Effector memory CD4-positive, alpha-beta T cell (primary cell): ENCODE measurements at regions not wholly inside any gene's neighbourhood (a gene's known extent, or its start where the extent isn't known, plus 50 kb on each side); places are given as distances from the start of the nearest gene placed in this dataset.

Source experiments
- DNase-seq, 3 donors: peaks; one replicate each; pipeline ENCODE4 v3.0.0-alpha.2; 2020
- H3K27ac ChIP-seq: 2 replicates; pipeline ENCODE4 v1.7.0; 2013; ENCODE audit warnings: mild to moderate bottlenecking, low read length, moderate library complexity; ENCODE audit not compliant: insufficient read depth, poor library complexity, severe bottlenecking
- H3K27me3 ChIP-seq: replicated peaks from 2 replicates; pipeline ENCODE4 v1.7.0; 2013; ENCODE audit warnings: mild to moderate bottlenecking, low read length; ENCODE audit not compliant: insufficient read depth, control insufficient read depth, poor library complexity, severe bottlenecking
- H3K36me3 ChIP-seq: 2 replicates; pipeline ENCODE4 v1.7.0; 2013; ENCODE audit warnings: mild to moderate bottlenecking, low read length, moderate library complexity; ENCODE audit not compliant: control insufficient read depth, insufficient read depth
- H3K4me1 ChIP-seq: 2 replicates; pipeline ENCODE4 v1.7.0; 2013; ENCODE audit warnings: low read length, mild to moderate bottlenecking; ENCODE audit not compliant: control insufficient read depth, insufficient read depth, poor library complexity, severe bottlenecking
- H3K4me3 ChIP-seq: 2 replicates; pipeline ENCODE4 v1.7.0; 2013; ENCODE audit warnings: low read length, low read depth, mild to moderate bottlenecking; ENCODE audit not compliant: insufficient read depth, poor library complexity, severe bottlenecking
- H3K9me3 ChIP-seq: 2 replicates; pipeline ENCODE4 v1.7.0; 2013; ENCODE audit warnings: mild to moderate bottlenecking, low read length, moderate library complexity; ENCODE audit not compliant: control insufficient read depth

GRCh38 chr5:136432705-136433104 is 67.4 kb upstream of the TRPC7 start:
- no peak for DNase-seq
- Histone ChIP-seq H3K4me1 (no peaks in the 10 kb centered on the region), H3K4me3 (no peak overlapping the region), H3K9me3 (no peaks in the 10 kb centered on the region), H3K27ac (no peak overlapping the region), H3K27me3 (no peaks in the 10 kb centered on the region), H3K36me3 (no peaks in the 10 kb centered on the region)

GRCh38 chr5:136430081-136430480 is 64.7 kb upstream of the TRPC7 start:
- Histone ChIP-seq H3K27me3 (no peaks in the 10 kb centered on the region), H3K4me1 (no peaks in the 10 kb centered on the region), H3K4me3 (no peak overlapping the region), H3K9me3 (no peaks in the 10 kb centered on the region), H3K36me3 (no peaks in the 10 kb centered on the region), H3K27ac (no peak overlapping the region)
- no peak for DNase-seq

- Histone ChIP-seq H3K27me3 (no peaks in the 10 kb centered on the region), H3K36me3 (no peaks in the 10 kb centered on the region), H3K4me1 (no peaks in the 10 kb centered on the region), H3K27ac (no peak overlapping the region), H3K4me3 (no peak overlapping the region), H3K9me3 (no peaks in the 10 kb centered on the region)
- no peak for DNase-seq
Observed at GRCh38 chr5:136427426-136427825, 62.1 kb upstream of the TRPC7 start.

GRCh38 chr5:136425921-136426320 is 60.6 kb upstream of the TRPC7 start:
- H3K4me3 ChIP-seq, result no peak overlapping the region
- H3K27me3 ChIP-seq, result no peaks in the 10 kb centered on the region
- H3K4me1 ChIP-seq, result no peaks in the 10 kb centered on the region
- no peaks in the 10 kb centered on the region for H3K9me3 ChIP-seq
- H3K27ac ChIP-seq, result no peak overlapping the region
- H3K36me3 ChIP-seq, result no peaks in the 10 kb centered on the region
- DNase-seq, result no peak

DNA sequence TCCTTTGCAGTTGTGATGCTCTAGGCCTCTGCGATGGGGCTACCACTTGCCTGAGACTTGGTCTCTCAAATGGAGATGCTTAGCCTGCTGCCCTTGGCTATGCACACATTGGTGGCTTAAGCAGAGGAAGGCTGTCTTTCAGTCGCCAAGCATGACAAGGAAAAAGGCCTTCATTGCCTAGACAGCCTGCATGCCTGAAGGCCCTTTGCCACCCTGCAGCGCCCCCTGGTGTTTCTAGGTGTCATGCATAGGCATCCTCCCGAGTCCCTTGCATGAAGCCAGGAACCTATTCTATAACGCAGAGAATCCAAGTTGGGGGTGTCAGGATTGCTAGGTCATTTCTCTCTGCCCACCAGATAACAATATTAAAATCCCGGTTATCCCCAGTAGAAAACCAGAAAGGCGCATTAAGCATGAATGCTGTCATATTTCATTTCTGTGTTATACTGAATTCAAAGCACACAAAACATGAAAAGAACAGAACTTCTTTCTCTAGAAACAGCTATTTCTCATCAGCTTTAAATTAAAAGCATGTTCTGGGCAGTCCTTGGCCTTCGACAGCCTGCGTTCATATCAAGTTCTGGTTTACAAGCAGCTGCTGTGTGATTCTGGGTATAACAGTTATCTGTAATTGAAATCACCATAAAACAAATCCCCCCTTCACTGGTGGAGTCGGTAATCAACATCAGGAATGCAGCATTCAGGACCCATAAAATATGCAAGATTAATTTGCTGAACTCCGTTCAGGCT is 59.7 kb upstream of the TRPC7 start:
- Histone ChIP-seq H3K4me1 (no peaks in the 10 kb centered on the region), H3K4me3 (no peak overlapping the region), H3K36me3 (no peaks in the 10 kb centered on the region), H3K27ac (no peak overlapping the region), H3K9me3 (no peaks in the 10 kb centered on the region), H3K27me3 (no peaks in the 10 kb centered on the region)
- DNase-seq, result peak in 1 of 3 donors; percentile 7

- DNase-seq, result no peak
- Histone ChIP-seq H3K36me3 (no peaks in the 10 kb centered on the region), H3K27me3 (no peaks in the 10 kb centered on the region), H3K9me3 (no peaks in the 10 kb centered on the region), H3K4me3 (no peak overlapping the region), H3K27ac (no peak overlapping the region), H3K4me1 (no peaks in the 10 kb centered on the region)
Observed at GRCh38 chr5:136423944-136424606, 58.7 kb upstream of the TRPC7 start.

GRCh38 chr5:136420168-136420898 is 55.0 kb upstream of the TRPC7 start:
- Histone ChIP-seq H3K27ac (no peak overlapping the region), H3K9me3 (no peaks in the 10 kb centered on the region), H3K4me1 (no peaks in the 10 kb centered on the region), H3K27me3 (no peaks in the 10 kb centered on the region), H3K4me3 (no peak overlapping the region), H3K36me3 (no peaks in the 10 kb centered on the region)
- DNase-seq, result no peak

DNA sequence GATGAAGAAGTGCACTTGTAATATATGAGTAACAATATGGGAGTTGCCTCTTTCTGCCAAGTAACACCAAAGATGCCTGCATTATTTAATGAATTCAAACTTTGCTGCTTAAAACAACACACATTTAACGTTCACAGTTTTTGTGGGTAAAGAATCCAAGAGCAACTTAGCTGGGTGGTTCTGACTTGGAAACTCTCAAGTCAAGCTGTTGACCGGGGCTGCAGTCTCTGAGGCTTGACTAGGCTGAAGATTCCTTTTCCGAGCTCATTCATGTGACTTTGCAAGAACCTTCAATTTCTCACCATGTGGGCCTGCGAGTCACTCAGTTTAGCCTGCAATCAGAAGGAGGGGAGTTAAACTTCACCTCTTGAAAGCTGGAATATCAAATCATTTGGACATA is 53.0 kb upstream of the TRPC7 start:
- Histone ChIP-seq H3K4me3 (no peak overlapping the region), H3K9me3 (no peaks in the 10 kb centered on the region), H3K27ac (no peak overlapping the region), H3K4me1 (no peaks in the 10 kb centered on the region), H3K27me3 (no peaks in the 10 kb centered on the region), H3K36me3 (no peaks in the 10 kb centered on the region)
- DNase-seq, result no peak
